OCI-LY1 (cell line): ENCODE measurements at regions not wholly inside any gene's neighbourhood (a gene's known extent, or its start where the extent isn't known, plus 50 kb on each side); places are given as distances from the start of the nearest gene placed in this dataset.

ENCODE experiments used
- EZH2 ChIP-seq: fragments of 200-600 bp; sonication (generic), shearing (Covaris generic); IDR thresholded peaks from 2 replicates; pipeline ENCODE4 v1.8.0; 2017; ENCODE audit warnings: borderline replicate concordance, mixed run types, mild to moderate bottlenecking, antibody characterized with exemption, low read length, moderate library complexity, mixed read lengths
- TF ChIP-seq, protein P1 (sequence below): fragments of 200-600 bp; sonication (generic), shearing (Covaris generic); IDR thresholded peaks from 2 replicates; pipeline ENCODE4 v1.5.1; 2017; ENCODE audit warnings: mild to moderate bottlenecking, antibody characterized with exemption, low read length, moderate library complexity, mixed read lengths

- TF ChIP-seq, protein P1, sequence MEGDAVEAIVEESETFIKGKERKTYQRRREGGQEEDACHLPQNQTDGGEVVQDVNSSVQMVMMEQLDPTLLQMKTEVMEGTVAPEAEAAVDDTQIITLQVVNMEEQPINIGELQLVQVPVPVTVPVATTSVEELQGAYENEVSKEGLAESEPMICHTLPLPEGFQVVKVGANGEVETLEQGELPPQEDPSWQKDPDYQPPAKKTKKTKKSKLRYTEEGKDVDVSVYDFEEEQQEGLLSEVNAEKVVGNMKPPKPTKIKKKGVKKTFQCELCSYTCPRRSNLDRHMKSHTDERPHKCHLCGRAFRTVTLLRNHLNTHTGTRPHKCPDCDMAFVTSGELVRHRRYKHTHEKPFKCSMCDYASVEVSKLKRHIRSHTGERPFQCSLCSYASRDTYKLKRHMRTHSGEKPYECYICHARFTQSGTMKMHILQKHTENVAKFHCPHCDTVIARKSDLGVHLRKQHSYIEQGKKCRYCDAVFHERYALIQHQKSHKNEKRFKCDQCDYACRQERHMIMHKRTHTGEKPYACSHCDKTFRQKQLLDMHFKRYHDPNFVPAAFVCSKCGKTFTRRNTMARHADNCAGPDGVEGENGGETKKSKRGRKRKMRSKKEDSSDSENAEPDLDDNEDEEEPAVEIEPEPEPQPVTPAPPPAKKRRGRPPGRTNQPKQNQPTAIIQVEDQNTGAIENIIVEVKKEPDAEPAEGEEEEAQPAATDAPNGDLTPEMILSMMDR: no peak
- TF ChIP-seq EZH2: no peak
Observed at GRCh38 chr7:155963356-155963755, 151.1 kb upstream of the SHH start.
